ENCODE measurements at regions not wholly inside any gene's neighbourhood (a gene's known extent, or its start where the extent isn't known, plus 50 kb on each side); places are given as distances from the start of the nearest gene placed in this dataset.

- no peak for TF ChIP-seq CTCF (conservative IDR thresholded peaks at IDR 0.05; ENCODE audit: low read length)
- no peak for TF ChIP-seq EZH2phosphoT487 (IDR thresholded peaks at IDR 0.05; ENCODE audit: borderline replicate concordance, low read depth, low read length)
These were observed 142.5 kb downstream of the IL20RB start for GRCh38 chr3:137100326-137100725.
